HFF-Myc (cell line): ENCODE measurements at regions not wholly inside any gene's neighbourhood (a gene's known extent, or its start where the extent isn't known, plus 50 kb on each side); places are given as distances from the start of the nearest gene placed in this dataset.

ENCODE experiments used
- DNase-seq: peaks from one replicate; pipeline ENCODE4 v3.0.0-alpha.2; 2011; ENCODE audit warnings: low read depth; ENCODE audit errors: extremely low read depth
- H3K4me3 ChIP-seq: replicated peaks from 2 replicates; pipeline ENCODE4 v1.5.1; 2011; ENCODE audit warnings: low read depth, mild to moderate bottlenecking, control low read depth, low read length
- CTCF ChIP-seq: IDR thresholded peaks from 2 replicates; pipeline ENCODE4 v1.5.1; 2012; ENCODE audit warnings: mild to moderate bottlenecking, low read depth, low read length, control low read depth; ENCODE audit errors: missing control alignments

- TF ChIP-seq CTCF: no peak
- no peak for DNase-seq
Observed at GRCh38 chr13:85430216-85430794, 368.9 kb downstream of the SLITRK6 start.

GRCh38 chr13:85427416-85427815 lies 371.8 kb downstream of the SLITRK6 start:
- no peak for TF ChIP-seq CTCF
- no peak for DNase-seq
- H3K4me3 ChIP-seq: no peak overlapping the region

More at GRCh38 chr13:85430216-85430794, 368.9 kb downstream of the SLITRK6 start:
- H3K4me3 ChIP-seq: no peak overlapping the region

GRCh38 chr13:85420136-85420535 lies 379.1 kb downstream of the SLITRK6 start:
- no peak overlapping the region for H3K4me3 ChIP-seq
- no peak for TF ChIP-seq CTCF
- DNase-seq: no peak

GRCh38 chr13:85419611-85420010 lies 379.6 kb downstream of the SLITRK6 start:
- DNase-seq: no peak
- no peak for TF ChIP-seq CTCF
- no peak overlapping the region for H3K4me3 ChIP-seq

- TF ChIP-seq CTCF: no peak
- no peak overlapping the region for H3K4me3 ChIP-seq
- no peak for DNase-seq
Observed at GRCh38 chr13:85417807-85418206, 381.4 kb downstream of the SLITRK6 start.

GRCh38 chr13:85413664-85414063 lies 385.6 kb downstream of the SLITRK6 start:
- H3K4me3 ChIP-seq: no peak overlapping the region
- no peak for DNase-seq
- no peak for TF ChIP-seq CTCF

GRCh38 chr13:85412448-85412847 lies 386.8 kb downstream of the SLITRK6 start:
- H3K4me3 ChIP-seq: no peak overlapping the region
- TF ChIP-seq CTCF: no peak
- DNase-seq: no peak
